GM19025 (cell line): ENCODE measurements at regions not wholly inside any gene's neighbourhood (a gene's known extent, or its start where the extent isn't known, plus 50 kb on each side); places are given as distances from the start of the nearest gene placed in this dataset.

ENCODE experiments used
- ATAC-seq: cut with Tn5 transposase; IDR thresholded peaks from one replicate; pipeline ENCODE4 v1.9.1; 2021; ENCODE audit warnings: mild to moderate bottlenecking, low read depth, moderate library complexity; ENCODE audit not compliant: unreplicated experiment

GRCh38 chr6:144847916-144848315 lies 562.8 kb downstream of the UTRN start:
- no peak for ATAC-seq

DNA sequence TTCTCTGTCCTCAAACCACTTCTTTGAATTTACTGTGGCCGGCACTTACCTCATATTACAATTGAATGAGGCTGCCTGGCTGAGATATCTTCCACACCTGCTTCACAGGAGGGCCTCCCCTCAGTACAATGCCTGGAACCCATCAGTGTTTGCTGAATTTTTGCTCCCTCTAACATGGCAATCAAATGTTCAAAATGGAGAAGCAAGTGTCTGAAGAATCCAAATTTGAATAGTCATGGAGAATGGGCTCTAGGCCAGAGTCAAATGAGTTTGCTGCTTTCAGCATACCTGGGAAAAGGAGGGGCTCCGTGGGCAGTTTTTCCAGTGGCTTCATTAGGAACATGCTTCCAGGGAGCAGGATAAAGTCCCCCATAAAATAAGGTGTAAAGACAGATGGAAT lies 564.8 kb downstream of the UTRN start:
- ATAC-seq: no peak

GRCh38 chr6:144853603-144854002 lies 568.5 kb downstream of the UTRN start:
- ATAC-seq: no peak

GRCh38 chr6:144854654-144855053 lies 569.5 kb downstream of the UTRN start:
- ATAC-seq: no peak

- no peak for ATAC-seq
Observed at GRCh38 chr6:144855375-144855774, 570.2 kb downstream of the UTRN start.

DNA sequence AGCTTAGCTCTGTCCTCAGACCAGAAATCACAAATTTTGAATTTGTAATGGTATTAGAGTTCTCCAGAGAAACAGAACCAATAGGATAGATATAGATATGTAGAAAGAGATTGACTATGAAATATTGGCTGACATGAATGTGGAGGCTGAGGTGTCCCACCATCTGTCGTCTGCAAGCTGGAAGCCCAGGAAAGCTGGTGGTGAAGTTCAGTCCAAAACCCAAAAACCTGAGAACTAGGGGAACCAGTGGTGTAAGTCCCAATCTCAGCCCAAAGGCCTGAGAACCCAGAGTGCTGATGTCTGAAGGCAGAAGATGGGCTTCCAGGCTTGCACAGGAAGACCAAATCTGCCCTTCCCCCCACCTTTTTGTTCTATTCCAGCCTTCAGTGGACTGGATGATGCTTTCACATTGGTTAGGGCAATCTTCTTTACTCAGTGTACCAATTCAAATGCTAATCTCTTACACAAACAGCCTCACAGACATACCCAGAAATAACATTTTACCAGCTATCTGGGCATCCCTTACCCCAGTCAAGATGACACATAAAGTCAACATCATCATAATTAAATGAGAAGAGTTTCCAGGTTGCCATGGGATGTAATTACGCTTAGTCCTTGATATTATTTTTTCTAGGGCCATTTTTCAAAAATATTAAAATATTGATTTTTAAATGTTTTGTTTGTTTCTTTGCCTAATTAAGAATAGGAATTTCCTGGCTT lies 570.8 kb downstream of the UTRN start:
- ATAC-seq: no peak

DNA sequence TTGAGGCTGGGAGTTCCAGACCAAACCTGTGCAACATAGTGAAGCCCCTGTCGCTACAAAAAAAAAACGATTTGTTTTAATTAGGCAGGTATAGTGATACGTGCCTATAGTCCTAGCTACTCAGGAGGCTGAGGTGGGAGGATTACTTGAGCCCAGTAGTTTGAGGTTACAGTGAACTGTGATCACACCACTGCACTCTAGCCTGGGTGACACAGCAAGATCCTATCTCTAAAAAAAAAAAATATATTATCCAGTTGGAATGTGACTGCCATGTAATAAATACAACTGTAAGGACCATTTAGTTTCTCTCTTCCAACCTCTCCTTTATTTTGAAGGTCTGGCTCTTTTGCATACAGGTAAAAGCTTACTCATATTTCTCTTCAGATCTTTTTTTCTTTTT lies 571.5 kb downstream of the UTRN start:
- no peak for ATAC-seq

- no peak for ATAC-seq
Observed at GRCh38 chr6:144857086-144857485, 572.0 kb downstream of the UTRN start.

GRCh38 chr6:144862769-144863168 lies 577.6 kb downstream of the UTRN start:
- no peak for ATAC-seq

DNA sequence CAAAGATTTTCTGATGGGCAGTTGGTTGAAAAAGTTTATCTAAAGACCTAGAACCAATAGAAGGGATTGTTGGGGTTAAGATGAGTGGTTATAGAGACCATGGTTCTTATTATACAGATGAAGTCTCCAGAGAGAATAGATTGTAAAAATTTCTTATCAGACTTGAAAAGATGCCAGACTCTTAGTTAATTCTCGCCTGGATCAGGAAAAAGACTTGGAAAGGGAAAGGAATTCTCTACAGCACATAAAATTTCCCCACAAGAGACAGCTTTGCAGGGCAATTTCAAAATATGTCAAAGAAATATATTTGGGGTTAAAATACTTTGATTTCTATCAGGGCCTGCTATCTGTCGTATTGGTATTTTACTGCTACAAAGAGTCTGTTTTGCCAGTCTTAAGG lies 582.6 kb downstream of the UTRN start:
- ATAC-seq: no peak

GRCh38 chr6:144870782-144871181 lies 585.6 kb downstream of the UTRN start:
- no peak for ATAC-seq

GRCh38 chr6:144873623-144874378 lies 588.7 kb downstream of the UTRN start:
- no peak for ATAC-seq

DNA sequence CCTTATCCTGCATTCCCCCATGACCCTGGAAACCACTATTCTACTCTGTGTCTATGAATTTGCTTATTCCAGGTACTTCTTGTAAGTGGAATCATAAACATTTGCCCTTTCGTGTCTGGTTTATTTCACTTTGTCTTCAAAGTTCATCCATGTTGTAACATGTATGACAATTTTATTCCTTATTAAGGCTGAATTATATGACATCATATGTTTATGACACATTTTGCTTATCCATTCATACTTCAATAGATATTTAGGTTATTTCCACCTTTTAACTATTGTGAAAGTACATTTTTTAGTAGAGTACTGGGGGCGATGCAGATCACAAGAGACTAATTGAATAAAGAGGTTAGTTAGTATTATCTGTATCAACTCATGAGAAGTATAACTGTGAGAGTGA lies 591.6 kb downstream of the UTRN start:
- ATAC-seq: no peak

- no peak for ATAC-seq
Observed at GRCh38 chr6:144877118-144877517, 592.0 kb downstream of the UTRN start.

DNA sequence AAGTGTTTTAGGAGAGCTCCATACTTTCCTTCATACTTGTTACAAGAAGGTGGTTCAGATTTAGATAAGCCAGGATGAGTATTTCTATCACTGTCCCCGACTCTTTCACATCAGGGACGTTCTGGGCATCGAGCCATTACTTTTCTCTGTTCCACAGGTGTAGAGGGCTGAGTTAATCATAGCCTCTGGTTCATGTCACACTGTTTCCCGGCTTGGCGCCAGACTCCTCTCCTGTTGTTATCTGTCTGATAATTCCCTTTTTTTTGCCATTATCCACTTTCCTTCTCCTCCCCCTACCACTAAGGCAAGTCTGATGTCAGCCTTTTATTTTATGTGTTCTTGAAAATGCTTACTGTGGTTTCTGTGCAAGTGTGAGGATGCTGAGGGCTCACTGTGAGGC lies 593.4 kb downstream of the UTRN start:
- ATAC-seq: no peak

DNA sequence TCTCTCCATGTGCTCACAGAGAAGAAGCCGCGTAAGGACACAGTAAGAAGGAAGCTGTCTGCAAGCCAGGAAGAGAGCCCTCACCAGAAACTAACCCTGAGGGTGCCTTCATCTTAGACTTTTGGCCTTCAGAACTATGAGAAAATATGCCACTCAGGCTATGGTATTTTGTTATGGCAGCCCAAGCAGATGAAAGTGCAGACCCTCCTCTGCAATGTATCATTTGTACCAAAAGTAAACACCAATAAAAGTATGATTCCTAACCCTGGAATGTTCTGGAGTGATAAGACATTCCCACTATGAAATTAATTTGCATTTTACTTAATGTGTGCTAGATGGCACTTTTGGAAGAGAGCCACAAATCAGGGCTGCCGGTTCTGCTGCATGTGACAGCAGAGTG lies 594.3 kb downstream of the UTRN start:
- ATAC-seq: no peak

DNA sequence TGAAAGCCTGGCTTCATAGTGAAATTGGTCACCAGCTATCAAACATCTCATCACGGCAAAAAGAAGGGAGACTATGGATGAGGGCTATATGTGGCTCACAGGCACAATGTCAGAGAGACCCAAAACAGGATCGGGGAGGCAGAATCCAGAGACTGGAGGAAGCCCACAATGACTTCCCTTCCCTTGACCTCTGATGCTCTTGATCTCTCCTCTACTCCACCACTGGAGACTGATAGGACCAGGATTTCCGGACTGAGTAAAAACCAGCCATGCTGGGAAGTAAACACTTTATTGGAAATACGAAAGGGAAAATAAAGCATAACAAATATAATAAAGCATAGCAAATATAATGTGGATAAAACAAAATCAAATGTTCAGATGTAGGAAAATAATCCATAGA lies 597.3 kb downstream of the UTRN start:
- no peak for ATAC-seq

- no peak for ATAC-seq
Observed at GRCh38 chr6:144883915-144884314, 598.8 kb downstream of the UTRN start.

DNA sequence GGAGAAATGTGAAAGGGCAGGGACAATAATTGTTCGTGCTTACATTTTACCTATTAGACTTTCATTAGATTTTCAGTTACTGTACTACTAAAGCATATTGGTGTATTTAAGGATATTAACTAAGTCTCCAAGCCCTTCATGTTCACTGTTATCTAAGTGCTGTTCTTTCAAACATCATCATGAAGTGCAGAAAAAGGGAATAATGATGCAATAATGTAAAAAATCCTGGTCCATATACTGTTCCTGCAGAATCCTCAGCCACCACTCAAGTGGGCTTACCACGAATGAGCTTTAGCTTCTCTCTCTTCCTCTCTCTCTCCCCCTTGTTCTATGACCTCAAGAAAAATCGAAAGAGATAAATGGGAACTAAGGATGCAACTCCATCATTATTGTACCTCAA lies 600.7 kb downstream of the UTRN start:
- no peak for ATAC-seq

- no peak for ATAC-seq
Observed at GRCh38 chr6:144886682-144887081, 601.5 kb downstream of the UTRN start.

GRCh38 chr6:144888621-144889020 lies 603.5 kb downstream of the UTRN start:
- no peak for ATAC-seq

GRCh38 chr6:144893680-144894151 lies 608.6 kb downstream of the UTRN start:
- no peak for ATAC-seq
